Dedifferentiated amniotic fluid mesenchymal stem cell (primary cell): ENCODE measurements at regions not wholly inside any gene's neighbourhood (a gene's known extent, or its start where the extent isn't known, plus 50 kb on each side); places are given as distances from the start of the nearest gene placed in this dataset.

Source experiments
- DNase-seq: peaks from one replicate; pipeline ENCODE4 v3.0.0-alpha.2; 2016; ENCODE audit errors: extremely low spot score

GRCh38 chr1:58909914-58910681 is 126.3 kb upstream of the JUN start:
- DNase-seq, result no peak

- DNase-seq, result no peak
Observed at GRCh38 chr1:58911841-58912499, 128.1 kb upstream of the JUN start.

- DNase-seq, result no peak
Observed at GRCh38 chr1:58914925-58915324, 131.1 kb upstream of the JUN start.

- DNase-seq, result no peak
Observed at GRCh38 chr1:58917436-58917835, 133.6 kb upstream of the JUN start.

GRCh38 chr1:58919226-58919958 is 135.5 kb upstream of the JUN start:
- no peak for DNase-seq

- no peak for DNase-seq
Observed at GRCh38 chr1:58919959-58920321, 136.1 kb upstream of the JUN start.

GRCh38 chr1:58921342-58921741 is 137.5 kb upstream of the JUN start:
- no peak for DNase-seq

- no peak for DNase-seq
Observed at GRCh38 chr1:58921751-58922150, 137.9 kb upstream of the JUN start.

GRCh38 chr1:58922302-58923089 is 138.6 kb upstream of the JUN start:
- DNase-seq, result no peak

- no peak for DNase-seq
Observed at GRCh38 chr1:58923090-58923470, 139.2 kb upstream of the JUN start.

GRCh38 chr1:58924016-58924565 is 140.2 kb upstream of the JUN start:
- DNase-seq, result no peak

GRCh38 chr1:58924821-58925220 is 141.0 kb upstream of the JUN start:
- DNase-seq, result no peak

- no peak for DNase-seq
Observed at GRCh38 chr1:58925247-58925646, 141.4 kb upstream of the JUN start.

GRCh38 chr1:58926152-58926551 is 142.3 kb upstream of the JUN start:
- DNase-seq, result no peak

- DNase-seq, result no peak
Observed at GRCh38 chr1:58927041-58927721, 143.3 kb upstream of the JUN start.

- DNase-seq, result no peak
Observed at GRCh38 chr1:58927722-58928085, 143.9 kb upstream of the JUN start.

- DNase-seq, result no peak
Observed at GRCh38 chr1:58928514-58928913, 144.7 kb upstream of the JUN start.

- DNase-seq, result no peak
Observed at GRCh38 chr1:58929671-58930325, 146.0 kb upstream of the JUN start.

- DNase-seq, result no peak
Observed at GRCh38 chr1:58931024-58931423, 147.2 kb upstream of the JUN start.

GRCh38 chr1:58931756-58932155 is 147.9 kb upstream of the JUN start:
- DNase-seq, result no peak
